ENCODE measurements at regions not wholly inside any gene's neighbourhood (a gene's known extent, or its start where the extent isn't known, plus 50 kb on each side); places are given as distances from the start of the nearest gene placed in this dataset.

DNA sequence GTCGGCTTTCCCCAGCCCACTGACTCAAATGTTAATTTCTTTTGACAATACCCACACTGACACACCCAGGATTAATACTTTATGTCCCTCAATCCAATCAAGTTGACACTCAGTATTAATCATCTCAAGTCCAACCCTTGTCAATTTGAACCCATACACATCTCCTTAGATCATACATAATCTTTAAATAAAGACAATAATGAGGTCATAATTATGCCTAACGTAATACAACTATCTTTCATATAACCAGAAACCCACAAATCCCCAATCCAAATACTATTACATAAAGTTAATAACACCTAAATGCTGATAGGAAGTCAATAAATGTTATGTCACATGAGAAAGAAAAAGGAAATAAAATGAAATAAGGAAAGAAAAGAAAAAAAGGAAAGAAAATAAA lies 934.2 kb downstream of the CDH9 start:
- TF ChIP-seq, protein P1, sequence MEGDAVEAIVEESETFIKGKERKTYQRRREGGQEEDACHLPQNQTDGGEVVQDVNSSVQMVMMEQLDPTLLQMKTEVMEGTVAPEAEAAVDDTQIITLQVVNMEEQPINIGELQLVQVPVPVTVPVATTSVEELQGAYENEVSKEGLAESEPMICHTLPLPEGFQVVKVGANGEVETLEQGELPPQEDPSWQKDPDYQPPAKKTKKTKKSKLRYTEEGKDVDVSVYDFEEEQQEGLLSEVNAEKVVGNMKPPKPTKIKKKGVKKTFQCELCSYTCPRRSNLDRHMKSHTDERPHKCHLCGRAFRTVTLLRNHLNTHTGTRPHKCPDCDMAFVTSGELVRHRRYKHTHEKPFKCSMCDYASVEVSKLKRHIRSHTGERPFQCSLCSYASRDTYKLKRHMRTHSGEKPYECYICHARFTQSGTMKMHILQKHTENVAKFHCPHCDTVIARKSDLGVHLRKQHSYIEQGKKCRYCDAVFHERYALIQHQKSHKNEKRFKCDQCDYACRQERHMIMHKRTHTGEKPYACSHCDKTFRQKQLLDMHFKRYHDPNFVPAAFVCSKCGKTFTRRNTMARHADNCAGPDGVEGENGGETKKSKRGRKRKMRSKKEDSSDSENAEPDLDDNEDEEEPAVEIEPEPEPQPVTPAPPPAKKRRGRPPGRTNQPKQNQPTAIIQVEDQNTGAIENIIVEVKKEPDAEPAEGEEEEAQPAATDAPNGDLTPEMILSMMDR (conservative IDR thresholded peaks at IDR 0.05; ENCODE audit: low read depth, low read length), result no peak
- TF ChIP-seq, protein P2, sequence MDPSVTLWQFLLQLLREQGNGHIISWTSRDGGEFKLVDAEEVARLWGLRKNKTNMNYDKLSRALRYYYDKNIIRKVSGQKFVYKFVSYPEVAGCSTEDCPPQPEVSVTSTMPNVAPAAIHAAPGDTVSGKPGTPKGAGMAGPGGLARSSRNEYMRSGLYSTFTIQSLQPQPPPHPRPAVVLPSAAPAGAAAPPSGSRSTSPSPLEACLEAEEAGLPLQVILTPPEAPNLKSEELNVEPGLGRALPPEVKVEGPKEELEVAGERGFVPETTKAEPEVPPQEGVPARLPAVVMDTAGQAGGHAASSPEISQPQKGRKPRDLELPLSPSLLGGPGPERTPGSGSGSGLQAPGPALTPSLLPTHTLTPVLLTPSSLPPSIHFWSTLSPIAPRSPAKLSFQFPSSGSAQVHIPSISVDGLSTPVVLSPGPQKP (IDR thresholded peaks at IDR 0.05; ENCODE audit: borderline replicate concordance, low read depth, low read length), result no peak
- no peak for TF ChIP-seq POLR2A (IDR thresholded peaks at IDR 0.05; ENCODE audit: low read depth, low read length)
- TF ChIP-seq SMC3 (IDR thresholded peaks at IDR 0.05; ENCODE audit: low read depth, low read length), result no peak
- no peak for TF ChIP-seq RFX5 (IDR thresholded peaks at IDR 0.05; ENCODE audit: low read depth, low read length)
- no peak for TF ChIP-seq RAD21 (IDR thresholded peaks at IDR 0.05; ENCODE audit: low read length)
- no peak for TF ChIP-seq RCOR1 (IDR thresholded peaks at IDR 0.05; ENCODE audit: insufficient replicate concordance, low read length)

Measured in IMR-90 (cell line).